ENCODE measurements at regions not wholly inside any gene's neighbourhood (a gene's known extent, or its start where the extent isn't known, plus 50 kb on each side); places are given as distances from the start of the nearest gene placed in this dataset.

DNA sequence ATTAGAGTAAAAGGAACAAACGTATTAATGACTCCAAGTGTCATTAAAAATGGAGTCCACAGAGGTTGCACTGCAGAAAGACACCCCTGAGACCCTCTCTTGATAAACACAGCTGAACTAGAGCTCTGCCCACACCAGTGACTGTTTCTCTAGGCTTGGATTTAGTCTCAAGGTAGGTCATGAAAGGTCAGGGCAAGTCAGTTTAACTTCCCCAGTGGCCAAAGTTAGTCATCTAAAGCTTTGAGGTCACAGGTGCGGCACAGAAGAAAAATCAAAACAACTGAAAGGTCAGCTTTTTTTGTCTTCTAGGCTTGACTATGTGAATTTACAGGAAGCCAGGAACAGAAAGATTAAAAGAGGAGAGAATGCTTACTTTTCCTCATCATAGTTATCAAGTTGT, 749.6 kb downstream of the RAB28 start:
- no peaks in the 10 kb centered on the region for H3K23me2 ChIP-seq (ENCODE audit: low read depth, low read length)
- H3K79me1 ChIP-seq (ENCODE audit: low read depth, low read length), result no peaks in the 10 kb centered on the region
- H2BK12ac ChIP-seq (ENCODE audit: low read depth, low read length), result no peak overlapping the region
- no peak for FAIRE-seq
- H3K36me3 ChIP-seq (ENCODE audit: control insufficient read depth in 2 of 4, insufficient read depth in 4 of 4, low read length in 3 of 4), result no peaks in the 10 kb centered on the region
- no peak overlapping the region for H3K9ac ChIP-seq (replicated peaks in 1 of 4; ENCODE audit: extremely low read depth in 1 of 4, low read depth in 3 of 4, low read length in 3 of 4)
- no peak overlapping the region for H3K4me3 ChIP-seq (ENCODE audit: extremely low read depth in 1 of 4, insufficient read depth in 2 of 4, low read depth in 3 of 4, low read length in 4 of 4)
- H2AFZ ChIP-seq (ENCODE audit: low read length), result no peak overlapping the region
- no peak overlapping the region for H2AK5ac ChIP-seq (ENCODE audit: low read depth, low read length)
- H3K56ac ChIP-seq (replicated peaks; ENCODE audit: insufficient read length, low read depth, low read length), result no peak overlapping the region
- H3K18ac ChIP-seq (ENCODE audit: extremely low read depth, low read length), result no peak overlapping the region
- H3K4me2 ChIP-seq (ENCODE audit: insufficient read depth in 1 of 2, low read depth in 2 of 2, low read length in 2 of 2), result no peak overlapping the region
- no peak overlapping the region for H4K8ac ChIP-seq (ENCODE audit: extremely low read depth, insufficient read depth, low read length)
- ChIA-PET CTCF (ENCODE audit: partially characterized antibody) (interaction anchor here (1.4 kb wide), 1 partner anchor 9 kb away, joined by 4 read pairs; no protein-coding TSS in a partner anchor), POLR2A (ENCODE audit: partially characterized antibody) (no interaction called here)
- TF ChIP-seq MAX (IDR thresholded peaks at IDR 0.05), result no peak
- TF ChIP-seq SIX5 (IDR thresholded peaks at IDR 0.05; ENCODE audit: low read depth, low read length), result no peak
- no peak for TF ChIP-seq TCF12 (IDR thresholded peaks at IDR 0.05; ENCODE audit: low read depth, low read length)
- no peak for TF ChIP-seq JUN (IDR thresholded peaks at IDR 0.05; ENCODE audit: low read depth, low read length)
- no peak for TF ChIP-seq RXRA (IDR thresholded peaks at IDR 0.05; ENCODE audit: insufficient read depth, low read depth, low read length)
- no peak for TF ChIP-seq ATF3 (IDR thresholded peaks at IDR 0.05; ENCODE audit: insufficient read depth, low read depth, low read length)
- TF ChIP-seq TAF1 (IDR thresholded peaks at IDR 0.05; ENCODE audit: low read depth, low read length), result no peak
- no peak for TF ChIP-seq SP4 (IDR thresholded peaks at IDR 0.05; ENCODE audit: low read length)
- TF ChIP-seq ASH2L (IDR thresholded peaks at IDR 0.05; ENCODE audit: low read length), result no peak
- TF ChIP-seq SP1 (IDR thresholded peaks at IDR 0.05; ENCODE audit: low read depth, low read length), result no peak
- TF ChIP-seq RAD21 (IDR thresholded peaks at IDR 0.05 in 1 of 2, conservative IDR thresholded peaks at IDR 0.05 in 1 of 2; ENCODE audit: low read depth in 2 of 2, low read length in 2 of 2), result no peak
- TF ChIP-seq EZH2 (IDR thresholded peaks at IDR 0.05; ENCODE audit: low read depth, low read length, severe bottlenecking), result no peak
- H4K20me1 ChIP-seq (replicated peaks in 1 of 2; ENCODE audit: control insufficient read depth in 1 of 2, insufficient read depth in 2 of 2, low read length in 2 of 2), result no peaks in the 10 kb centered on the region
- WGBS, 2 experiments (ENCODE audit: extremely low coverage in 1 of 2, insufficient coverage in 1 of 2, insufficient read length in 1 of 2, insufficient replicate concordance in 2 of 2, low coverage in 1 of 2, low lambda C conversion rate in 2 of 2, missing lambda C conversion rate in 1 of 2), result 93% methylated on average over 2 of the region's 2 CpGs; no CpG with 5 or more reads in 1 of the 2 experiments
- H3K27ac ChIP-seq (ENCODE audit: low read depth, low read length), result no peak overlapping the region
- H2BK5ac ChIP-seq (ENCODE audit: low read depth, low read length), result no peak overlapping the region
- H2BK120ac ChIP-seq (replicated peaks; ENCODE audit: low read depth, low read length), result no peak overlapping the region
- H3K27me3 ChIP-seq (replicated peaks in 1 of 4; ENCODE audit: control insufficient read depth in 3 of 4, extremely low read depth in 1 of 4, insufficient read depth in 3 of 4, low read length in 3 of 4), result no peaks in the 10 kb centered on the region
- H3K4me1 ChIP-seq (replicated peaks in 1 of 4; ENCODE audit: control insufficient read depth in 3 of 4, insufficient read depth in 4 of 4, low read length in 3 of 4), result no peaks in the 10 kb centered on the region
- H3K14ac ChIP-seq (ENCODE audit: insufficient read length), result no peak overlapping the region
- no peaks in the 10 kb centered on the region for H3K79me2 ChIP-seq (ENCODE audit: control insufficient read depth in 1 of 2, insufficient read depth in 2 of 2, low read length in 2 of 2)
- H3K4ac ChIP-seq (replicated peaks; ENCODE audit: insufficient read length, low read depth, low read length), result no peak overlapping the region
- H4K5ac ChIP-seq (ENCODE audit: insufficient read length, low read depth, low read length), result no peak overlapping the region
- no peak for DNase-seq (ENCODE audit: low read depth in 1 of 2, low spot score in 2 of 2)
- no peak overlapping the region for H3K23ac ChIP-seq (ENCODE audit: insufficient read length)
- no peaks in the 10 kb centered on the region for H3K9me3 ChIP-seq (ENCODE audit: insufficient read depth in 2 of 2, low read depth in 1 of 2, low read length in 1 of 2)
- H2BK15ac ChIP-seq (ENCODE audit: low read length), result no peak overlapping the region
- H2BK20ac ChIP-seq (ENCODE audit: low read length), result no peak overlapping the region
- no peak overlapping the region for H4K91ac ChIP-seq (replicated peaks; ENCODE audit: insufficient read length, low read length)
